ENCODE measurements at regions not wholly inside any gene's neighbourhood (a gene's known extent, or its start where the extent isn't known, plus 50 kb on each side); places are given as distances from the start of the nearest gene placed in this dataset.

DNA sequence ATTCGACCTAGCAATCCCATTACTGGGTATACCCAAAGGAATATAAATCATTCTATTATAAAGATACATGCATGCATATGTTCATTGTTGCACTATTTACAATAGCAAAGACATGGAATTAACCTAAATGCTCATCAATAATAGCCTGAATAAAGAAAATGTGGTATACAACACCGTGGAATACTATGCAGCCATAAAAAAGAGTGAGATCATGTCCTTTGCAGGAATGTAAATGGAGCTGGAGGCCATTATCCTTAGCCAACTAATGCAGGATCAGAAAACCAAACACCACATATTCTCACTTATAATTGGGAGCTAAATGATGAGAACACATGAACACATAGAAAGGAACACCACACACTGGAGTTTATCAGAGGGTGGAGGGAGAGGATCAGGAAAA lies 69.5 kb upstream of the TNR start:
- no peak overlapping the region for H4K5ac ChIP-seq (ENCODE audit: insufficient read length, low read depth, low read length)
- no peak overlapping the region for H2BK15ac ChIP-seq (ENCODE audit: low read length)
- H2BK12ac ChIP-seq (ENCODE audit: low read depth, low read length) = no peak overlapping the region
- no peak for DNase-seq (ENCODE audit: low read depth in 1 of 2, low spot score in 2 of 2)
- POLR2A ChIA-PET (ENCODE audit: partially characterized antibody) = no interaction called here
- H3K9ac ChIP-seq (replicated peaks in 1 of 4; ENCODE audit: extremely low read depth in 1 of 4, low read depth in 3 of 4, low read length in 3 of 4) = no peak overlapping the region
- H3K27ac ChIP-seq (ENCODE audit: low read depth, low read length) = no peak overlapping the region
- peaks cover 0 to 2% (median 0%) of the 10 kb centered on the region in 4 experiments; a peak in 1 of 7 replicates for H3K27me3 ChIP-seq (replicated peaks in 1 of 4; ENCODE audit: control insufficient read depth in 3 of 4, extremely low read depth in 1 of 4, insufficient read depth in 3 of 4, low read length in 3 of 4)
- H3K79me1 ChIP-seq (ENCODE audit: low read depth, low read length) = no peaks in the 10 kb centered on the region
- 91% methylated on average over 2 of the region's 2 CpGs; no CpG with 5 or more reads in 1 of the 2 experiments for WGBS, 2 experiments (ENCODE audit: extremely low coverage in 1 of 2, insufficient coverage in 1 of 2, insufficient read length in 1 of 2, insufficient replicate concordance in 2 of 2, low coverage in 1 of 2, low lambda C conversion rate in 2 of 2, missing lambda C conversion rate in 1 of 2)
- CTCF ChIA-PET (ENCODE audit: partially characterized antibody) = interaction anchor here (1.2 to 1.4 kb wide), 2 partner anchors 15 to 64 kb away, joined by 3 to 4 read pairs; no protein-coding TSS in a partner anchor
- H3K9me3 ChIP-seq (ENCODE audit: insufficient read depth in 2 of 2, low read depth in 1 of 2, low read length in 1 of 2) = no peaks in the 10 kb centered on the region
- no peaks in the 10 kb centered on the region for H3K36me3 ChIP-seq (ENCODE audit: control insufficient read depth in 2 of 4, insufficient read depth in 4 of 4, low read length in 3 of 4)
- no peak overlapping the region for H3K4ac ChIP-seq (replicated peaks; ENCODE audit: insufficient read length, low read depth, low read length)
- no peak overlapping the region for H2BK5ac ChIP-seq (ENCODE audit: low read depth, low read length)
- TF ChIP-seq GABPA (IDR thresholded peaks at IDR 0.05; ENCODE audit: borderline replicate concordance, insufficient read depth, low read length) = no peak
- no peaks in the 10 kb centered on the region for H3K23me2 ChIP-seq (ENCODE audit: low read depth, low read length)
- H3K79me2 ChIP-seq (ENCODE audit: control insufficient read depth in 1 of 2, insufficient read depth in 2 of 2, low read length in 2 of 2) = no peaks in the 10 kb centered on the region
- H3K4me3 ChIP-seq (ENCODE audit: extremely low read depth in 1 of 4, insufficient read depth in 2 of 4, low read depth in 3 of 4, low read length in 4 of 4) = no peak overlapping the region
- H2BK120ac ChIP-seq (replicated peaks; ENCODE audit: low read depth, low read length) = no peak overlapping the region
- H4K91ac ChIP-seq (replicated peaks; ENCODE audit: insufficient read length, low read length) = no peak overlapping the region
- H2AK5ac ChIP-seq (ENCODE audit: low read depth, low read length) = no peak overlapping the region
- no peak overlapping the region for H3K56ac ChIP-seq (replicated peaks; ENCODE audit: insufficient read length, low read depth, low read length)
- H3K4me2 ChIP-seq (ENCODE audit: insufficient read depth in 1 of 2, low read depth in 2 of 2, low read length in 2 of 2) = no peak overlapping the region
- no peak overlapping the region for H2BK20ac ChIP-seq (ENCODE audit: low read length)
- no peak for FAIRE-seq
- H3K4me1 ChIP-seq (replicated peaks in 1 of 4; ENCODE audit: control insufficient read depth in 3 of 4, insufficient read depth in 4 of 4, low read length in 3 of 4) = peaks cover 0 to 6% (median 3%) of the 10 kb centered on the region in 4 experiments; a peak in 5 of 7 replicates
- no peak overlapping the region for H3K14ac ChIP-seq (ENCODE audit: insufficient read length)
- H4K8ac ChIP-seq (ENCODE audit: extremely low read depth, insufficient read depth, low read length) = no peak overlapping the region
- H3K18ac ChIP-seq (ENCODE audit: extremely low read depth, low read length) = no peak overlapping the region
- no peaks in the 10 kb centered on the region for H4K20me1 ChIP-seq (replicated peaks in 1 of 2; ENCODE audit: control insufficient read depth in 1 of 2, insufficient read depth in 2 of 2, low read length in 2 of 2)
- no peak overlapping the region for H2AFZ ChIP-seq (ENCODE audit: low read length)
- no peak overlapping the region for H3K23ac ChIP-seq (ENCODE audit: insufficient read length)
